ENCODE measurements at regions not wholly inside any gene's neighbourhood (a gene's known extent, or its start where the extent isn't known, plus 50 kb on each side); places are given as distances from the start of the nearest gene placed in this dataset.
"Not testable (repeated sequence)": the region's sequence is repeated elsewhere in the genome, so short reads cannot be mapped to it uniquely, and the experiment has no call there.

DNA sequence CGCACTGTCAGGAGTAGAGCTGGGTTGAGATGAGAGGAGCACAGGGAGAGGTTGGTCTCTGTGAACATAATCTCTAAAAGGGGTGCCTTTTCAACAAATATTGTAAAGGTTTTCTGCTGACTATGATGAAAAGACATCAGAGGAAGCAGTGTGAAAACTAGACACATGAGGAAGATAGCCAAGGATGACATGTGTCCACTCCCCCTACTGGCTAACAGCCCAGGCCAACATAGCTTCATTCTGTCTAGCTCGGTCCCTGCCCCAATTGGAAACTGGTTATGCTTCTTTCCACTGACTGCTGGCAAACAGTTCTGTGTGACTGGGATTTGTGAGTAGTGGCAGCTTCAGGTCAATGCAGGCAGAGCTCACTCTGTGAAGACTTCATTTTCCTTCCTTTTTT, 115.4 kb upstream of the ESX1 start:
- no peak overlapping the region for H3K4me3 ChIP-seq (replicated peaks in 1 of 3; ENCODE audit: low read depth in 2 of 3, low read length in 3 of 3)
- no CpG with 5 or more reads among the region's 2 CpGs for WGBS (ENCODE audit: insufficient coverage)
- intact Hi-C loops (cut with micrococcal nuclease): no loop called here
- no peaks in the 10 kb centered on the region for H3K9me3 ChIP-seq (replicated peaks in 1 of 2; ENCODE audit: control insufficient read depth in 1 of 2, insufficient read depth in 1 of 2, low read length in 2 of 2)
- TF ChIP-seq, protein P1, sequence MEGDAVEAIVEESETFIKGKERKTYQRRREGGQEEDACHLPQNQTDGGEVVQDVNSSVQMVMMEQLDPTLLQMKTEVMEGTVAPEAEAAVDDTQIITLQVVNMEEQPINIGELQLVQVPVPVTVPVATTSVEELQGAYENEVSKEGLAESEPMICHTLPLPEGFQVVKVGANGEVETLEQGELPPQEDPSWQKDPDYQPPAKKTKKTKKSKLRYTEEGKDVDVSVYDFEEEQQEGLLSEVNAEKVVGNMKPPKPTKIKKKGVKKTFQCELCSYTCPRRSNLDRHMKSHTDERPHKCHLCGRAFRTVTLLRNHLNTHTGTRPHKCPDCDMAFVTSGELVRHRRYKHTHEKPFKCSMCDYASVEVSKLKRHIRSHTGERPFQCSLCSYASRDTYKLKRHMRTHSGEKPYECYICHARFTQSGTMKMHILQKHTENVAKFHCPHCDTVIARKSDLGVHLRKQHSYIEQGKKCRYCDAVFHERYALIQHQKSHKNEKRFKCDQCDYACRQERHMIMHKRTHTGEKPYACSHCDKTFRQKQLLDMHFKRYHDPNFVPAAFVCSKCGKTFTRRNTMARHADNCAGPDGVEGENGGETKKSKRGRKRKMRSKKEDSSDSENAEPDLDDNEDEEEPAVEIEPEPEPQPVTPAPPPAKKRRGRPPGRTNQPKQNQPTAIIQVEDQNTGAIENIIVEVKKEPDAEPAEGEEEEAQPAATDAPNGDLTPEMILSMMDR (IDR thresholded peaks at IDR 0.05): no peak
- peaks cover 0 to 2% (median 0%) of the 10 kb centered on the region in 3 donors for H3K27me3 Mint-ChIP-seq (ENCODE audit: low read depth in 3 of 3)
- peaks cover 0 to 3% (median 0%) of the 10 kb centered on the region in 7 donors for H3K9me3 Mint-ChIP-seq
- DNase-seq: no peak
- H3K27me3 ChIP-seq (ENCODE audit: control insufficient read depth in 2 of 2, insufficient read depth in 2 of 2, low read length in 2 of 2): no peaks in the 10 kb centered on the region
- H3K36me3 ChIP-seq (replicated peaks in 1 of 2; ENCODE audit: control insufficient read depth in 1 of 2, insufficient read depth in 2 of 2, low read length in 2 of 2): no peaks in the 10 kb centered on the region
- H2AFZ ChIP-seq (ENCODE audit: insufficient read depth, low read depth, low read length, poor library complexity, severe bottlenecking): no peak overlapping the region
- H3K36me3 Mint-ChIP-seq: no peaks in the 10 kb centered on the region
- no peak overlapping the region for H3K4me3 Mint-ChIP-seq
- no peaks in the 10 kb centered on the region for H4K20me1 ChIP-seq (ENCODE audit: insufficient read depth, low read length)
- no peaks in the 10 kb centered on the region for H3K4me1 Mint-ChIP-seq
- no peak overlapping the region for H3K4me2 ChIP-seq (replicated peaks; ENCODE audit: extremely low read depth, low read length, poor library complexity, severe bottlenecking)
- H3K9ac ChIP-seq (ENCODE audit: insufficient read depth, low read length, poor library complexity, severe bottlenecking): no peak overlapping the region
- H3K27ac ChIP-seq (ENCODE audit: low read depth in 1 of 2, low read length in 2 of 2): no peak overlapping the region
- H3K79me2 ChIP-seq (ENCODE audit: insufficient read depth, low read length): no peaks in the 10 kb centered on the region
- no peaks in the 10 kb centered on the region for H3K4me1 ChIP-seq (ENCODE audit: control insufficient read depth in 1 of 2, insufficient read depth in 2 of 2, low read length in 2 of 2)
- H3K27ac Mint-ChIP-seq: no peak overlapping the region

DNA sequence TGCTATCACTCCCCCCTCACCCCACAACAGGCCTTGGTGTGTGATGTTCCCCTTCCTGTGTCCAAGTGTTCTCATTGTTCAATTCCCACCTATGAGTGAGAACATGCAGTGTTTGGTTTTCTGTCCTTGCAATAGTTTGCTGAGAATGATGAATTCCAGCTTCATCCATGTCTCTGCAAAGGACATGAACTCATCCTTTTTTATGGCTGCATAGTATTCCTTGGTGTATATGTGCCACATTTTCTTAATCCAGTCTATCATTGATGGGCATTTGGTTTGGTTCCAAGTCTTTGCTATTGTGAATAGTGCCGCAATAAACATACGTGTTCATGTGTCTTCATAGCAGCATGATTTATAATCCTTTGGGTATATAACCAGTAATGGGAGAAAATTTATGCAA, 106.0 kb upstream of the ESX1 start:
- H3K27me3 Mint-ChIP-seq (ENCODE audit: low read depth in 3 of 3): peaks cover 0 to 11% (median 1%) of the 10 kb centered on the region in 3 donors
- H3K79me2 ChIP-seq (ENCODE audit: insufficient read depth, low read length); H3K36me3 Mint-ChIP-seq; H2AFZ ChIP-seq (ENCODE audit: insufficient read depth, low read depth, low read length, poor library complexity, severe bottlenecking); DNase-seq; H3K27ac Mint-ChIP-seq; H3K27me3 ChIP-seq (ENCODE audit: control insufficient read depth in 2 of 2, insufficient read depth in 2 of 2, low read length in 2 of 2); H3K4me2 ChIP-seq (replicated peaks; ENCODE audit: extremely low read depth, low read length, poor library complexity, severe bottlenecking); H4K20me1 ChIP-seq (ENCODE audit: insufficient read depth, low read length); H3K4me3 Mint-ChIP-seq; H3K9ac ChIP-seq (ENCODE audit: insufficient read depth, low read length, poor library complexity, severe bottlenecking); H3K4me1 ChIP-seq (ENCODE audit: control insufficient read depth in 1 of 2, insufficient read depth in 2 of 2, low read length in 2 of 2); H3K36me3 ChIP-seq (replicated peaks in 1 of 2; ENCODE audit: control insufficient read depth in 1 of 2, insufficient read depth in 2 of 2, low read length in 2 of 2); H3K4me1 Mint-ChIP-seq; intact Hi-C loops (cut with micrococcal nuclease); H3K4me3 ChIP-seq (replicated peaks in 1 of 3; ENCODE audit: low read depth in 2 of 3, low read length in 3 of 3); H3K9me3 Mint-ChIP-seq; H3K27ac ChIP-seq (ENCODE audit: low read depth in 1 of 2, low read length in 2 of 2); H3K9me3 ChIP-seq (replicated peaks in 1 of 2; ENCODE audit: control insufficient read depth in 1 of 2, insufficient read depth in 1 of 2, low read length in 2 of 2): not testable (repeated sequence)
- WGBS (ENCODE audit: insufficient coverage): no CpG with 5 or more reads among the region's 2 CpGs

Data from CD14-positive monocyte (primary cell).